Neural cell (in vitro differentiated cells): ENCODE measurements at regions not wholly inside any gene's neighbourhood (a gene's known extent, or its start where the extent isn't known, plus 50 kb on each side); places are given as distances from the start of the nearest gene placed in this dataset.

ENCODE experiments used
- CTCF ChIP-seq: fragments of 450-650 bp; IDR thresholded peaks from 2 replicates; pipeline ENCODE4 v1.5.1; 2014; ENCODE audit warnings: antibody characterized with exemption, mild to moderate bottlenecking, moderate library complexity; ENCODE audit not compliant: poor library complexity, severe bottlenecking
- POLR2AphosphoS5 ChIP-seq: IDR thresholded peaks from 2 replicates; pipeline ENCODE4 v1.6.1; 2012
- RAD21 ChIP-seq: fragments of 450-650 bp; conservative IDR thresholded peaks from 2 replicates; pipeline ENCODE4 v1.6.1; 2014; ENCODE audit warnings: antibody characterized with exemption, mild to moderate bottlenecking, moderate library complexity
- SMC3 ChIP-seq: fragments of 450-650 bp; conservative IDR thresholded peaks from 2 replicates; pipeline ENCODE4 v1.6.1; 2014; ENCODE audit warnings: antibody characterized with exemption, mild to moderate bottlenecking, moderate library complexity; ENCODE audit not compliant: poor library complexity
- TF ChIP-seq, protein P1 (sequence below): IDR thresholded peaks from 2 replicates; pipeline ENCODE4 v1.6.1; 2012; ENCODE audit warnings: borderline replicate concordance

DNA sequence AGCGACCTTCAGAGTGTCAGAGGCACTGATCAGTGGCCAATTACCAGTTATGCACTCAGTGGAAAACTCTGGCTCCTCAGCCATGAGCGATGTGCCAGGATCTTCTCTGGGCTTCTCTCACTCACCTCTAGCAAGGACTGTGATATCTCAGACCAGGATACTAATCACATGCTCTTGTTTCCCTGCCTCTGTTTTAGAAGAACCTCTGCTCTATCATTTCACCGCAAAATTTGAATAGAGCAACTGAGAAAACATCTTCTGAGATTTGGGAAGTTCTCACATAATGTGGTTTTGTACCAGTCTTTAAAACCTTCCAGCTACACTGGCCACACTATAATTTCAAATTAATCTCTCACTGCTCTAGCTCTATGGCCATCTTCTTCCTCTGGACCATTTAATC, 325.8 kb upstream of the FRG2C start:
- TF ChIP-seq CTCF: no peak
- TF ChIP-seq RAD21: no peak
- TF ChIP-seq SMC3: no peak
- no peak for TF ChIP-seq POLR2AphosphoS5
- TF ChIP-seq, protein P1, sequence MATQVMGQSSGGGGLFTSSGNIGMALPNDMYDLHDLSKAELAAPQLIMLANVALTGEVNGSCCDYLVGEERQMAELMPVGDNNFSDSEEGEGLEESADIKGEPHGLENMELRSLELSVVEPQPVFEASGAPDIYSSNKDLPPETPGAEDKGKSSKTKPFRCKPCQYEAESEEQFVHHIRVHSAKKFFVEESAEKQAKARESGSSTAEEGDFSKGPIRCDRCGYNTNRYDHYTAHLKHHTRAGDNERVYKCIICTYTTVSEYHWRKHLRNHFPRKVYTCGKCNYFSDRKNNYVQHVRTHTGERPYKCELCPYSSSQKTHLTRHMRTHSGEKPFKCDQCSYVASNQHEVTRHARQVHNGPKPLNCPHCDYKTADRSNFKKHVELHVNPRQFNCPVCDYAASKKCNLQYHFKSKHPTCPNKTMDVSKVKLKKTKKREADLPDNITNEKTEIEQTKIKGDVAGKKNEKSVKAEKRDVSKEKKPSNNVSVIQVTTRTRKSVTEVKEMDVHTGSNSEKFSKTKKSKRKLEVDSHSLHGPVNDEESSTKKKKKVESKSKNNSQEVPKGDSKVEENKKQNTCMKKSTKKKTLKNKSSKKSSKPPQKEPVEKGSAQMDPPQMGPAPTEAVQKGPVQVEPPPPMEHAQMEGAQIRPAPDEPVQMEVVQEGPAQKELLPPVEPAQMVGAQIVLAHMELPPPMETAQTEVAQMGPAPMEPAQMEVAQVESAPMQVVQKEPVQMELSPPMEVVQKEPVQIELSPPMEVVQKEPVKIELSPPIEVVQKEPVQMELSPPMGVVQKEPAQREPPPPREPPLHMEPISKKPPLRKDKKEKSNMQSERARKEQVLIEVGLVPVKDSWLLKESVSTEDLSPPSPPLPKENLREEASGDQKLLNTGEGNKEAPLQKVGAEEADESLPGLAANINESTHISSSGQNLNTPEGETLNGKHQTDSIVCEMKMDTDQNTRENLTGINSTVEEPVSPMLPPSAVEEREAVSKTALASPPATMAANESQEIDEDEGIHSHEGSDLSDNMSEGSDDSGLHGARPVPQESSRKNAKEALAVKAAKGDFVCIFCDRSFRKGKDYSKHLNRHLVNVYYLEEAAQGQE: no peak
